PC-3 (cell line): ENCODE measurements at regions not wholly inside any gene's neighbourhood (a gene's known extent, or its start where the extent isn't known, plus 50 kb on each side); places are given as distances from the start of the nearest gene placed in this dataset.

Source experiments
- CTCF ChIP-seq: fragments of 300-600 bp; sonication (generic); conservative IDR thresholded peaks from 2 replicates; pipeline ENCODE4 v1.5.1; 2017; ENCODE audit warnings: antibody characterized with exemption, low read depth, mild to moderate bottlenecking, low read length
- EZH2 ChIP-seq: fragments of 300-600 bp; sonication (generic); IDR thresholded peaks from one replicate; pipeline ENCODE4 v1.6.1; 2017; ENCODE audit warnings: antibody characterized with exemption, mild to moderate bottlenecking, low read length; ENCODE audit not compliant: unreplicated experiment

GRCh38 chr2:104777721-104778120 lies 76.2 kb upstream of the POU3F3 start:
- TF ChIP-seq CTCF, result no peak
- TF ChIP-seq EZH2, result no peak
